DND-41 (cell line): ENCODE measurements at regions not wholly inside any gene's neighbourhood (a gene's known extent, or its start where the extent isn't known, plus 50 kb on each side); places are given as distances from the start of the nearest gene placed in this dataset.

Experiments
- ATAC-seq: fragments of 200-7000 bp; cut with Tn5 transposase; 3 replicates; pipeline ENCODE4 v1.9.1; 2021; ENCODE audit warnings: low read depth; ENCODE audit not compliant: insufficient read depth
- DNase-seq: peaks from one replicate; pipeline ENCODE4 v3.0.0-alpha.2; 2020
- H2AFZ ChIP-seq: 2 replicates; pipeline ENCODE4 v1.6.0; 2012; ENCODE audit warnings: low read depth, low read length
- H3K27ac ChIP-seq: 2 replicates; pipeline ENCODE4 v1.5.1; 2012; ENCODE audit warnings: low read length, inconsistent platforms
- H3K27me3 ChIP-seq: fragments of 200-600 bp; sonication (generic); 2 replicates; pipeline ENCODE4 v1.6.0; 2012; ENCODE audit warnings: low read length, mild to moderate bottlenecking, inconsistent platforms; ENCODE audit not compliant: insufficient read depth, poor library complexity
- H3K36me3 ChIP-seq: 2 replicates; pipeline ENCODE4 v1.5.1; 2012; ENCODE audit warnings: low read length, inconsistent platforms; ENCODE audit not compliant: insufficient read depth
- H3K4me1 ChIP-seq: 2 replicates; pipeline ENCODE4 v1.5.1; 2012; ENCODE audit warnings: mild to moderate bottlenecking, low read length; ENCODE audit not compliant: insufficient read depth
- H3K4me2 ChIP-seq: 2 replicates; pipeline ENCODE4 v1.6.0; 2012; ENCODE audit warnings: mild to moderate bottlenecking, moderate library complexity, low read length, inconsistent platforms; ENCODE audit not compliant: insufficient read depth
- H3K4me3 ChIP-seq, 2 experiments: fragments of 200-600 bp in 1 of 2; shearing (Covaris generic) in 1 of 2; 2 replicates each; pipeline ENCODE4 v1.5.1; 2012 to 2016; ENCODE audit warnings: inconsistent platforms in 2 of 2, low read length in 2 of 2, mild to moderate bottlenecking in 2 of 2, low read depth in 1 of 2, moderate library complexity in 1 of 2
- H3K79me2 ChIP-seq: 2 replicates; pipeline ENCODE4 v1.6.0; 2012; ENCODE audit warnings: low read length, inconsistent platforms; ENCODE audit not compliant: insufficient read depth
- H3K9ac ChIP-seq: 2 replicates; pipeline ENCODE4 v1.6.0; 2012; ENCODE audit warnings: low read depth, mild to moderate bottlenecking, inconsistent platforms, low read length, moderate library complexity
- H3K9me3 ChIP-seq: 2 replicates; pipeline ENCODE4 v1.5.1; 2012; ENCODE audit warnings: low read length, moderate library complexity, mild to moderate bottlenecking, inconsistent platforms; ENCODE audit not compliant: insufficient read depth, severe bottlenecking
- H4K20me1 ChIP-seq: 2 replicates; pipeline ENCODE4 v1.6.0; 2012; ENCODE audit warnings: low read length; ENCODE audit not compliant: insufficient read depth
- EZH2 ChIP-seq: IDR thresholded peaks from 3 replicates; pipeline ENCODE4 v1.6.1; 2012; ENCODE audit warnings: borderline replicate concordance, low read depth, mild to moderate bottlenecking, moderate library complexity, low read length, inconsistent platforms; ENCODE audit not compliant: severe bottlenecking
- TF ChIP-seq, protein P1 (sequence below): IDR thresholded peaks from 2 replicates; pipeline ENCODE4 v1.5.1; 2012; ENCODE audit warnings: borderline replicate concordance, low read length, moderate library complexity, mild to moderate bottlenecking; ENCODE audit not compliant: poor library complexity, severe bottlenecking; ENCODE audit errors: extremely low read depth

DNA sequence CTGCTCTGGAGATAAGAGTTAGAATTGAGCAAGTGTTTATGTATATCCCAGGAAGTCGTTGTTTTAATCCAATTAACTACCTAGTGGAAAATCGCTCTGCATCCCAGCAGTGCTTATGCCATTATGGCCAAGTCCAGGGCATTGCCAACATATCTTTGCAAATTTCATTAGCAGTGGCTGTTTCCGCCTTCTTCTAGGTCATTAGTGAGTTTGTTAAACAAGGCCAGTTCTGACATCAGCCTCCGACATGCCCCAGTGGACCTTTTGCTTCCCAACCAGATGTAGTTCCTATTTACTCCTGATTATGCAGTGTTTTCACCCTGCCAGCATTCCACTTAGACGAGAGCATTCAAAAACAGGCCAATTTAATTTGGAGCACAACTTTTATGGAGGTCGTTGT, 106.8 kb upstream of the FAM78B start:
- no peaks in the 10 kb centered on the region for H3K27me3 ChIP-seq
- no peak overlapping the region for H3K9ac ChIP-seq
- no peaks in the 10 kb centered on the region for H3K36me3 ChIP-seq
- H2AFZ ChIP-seq: no peak overlapping the region
- TF ChIP-seq EZH2: no peak
- TF ChIP-seq, protein P1, sequence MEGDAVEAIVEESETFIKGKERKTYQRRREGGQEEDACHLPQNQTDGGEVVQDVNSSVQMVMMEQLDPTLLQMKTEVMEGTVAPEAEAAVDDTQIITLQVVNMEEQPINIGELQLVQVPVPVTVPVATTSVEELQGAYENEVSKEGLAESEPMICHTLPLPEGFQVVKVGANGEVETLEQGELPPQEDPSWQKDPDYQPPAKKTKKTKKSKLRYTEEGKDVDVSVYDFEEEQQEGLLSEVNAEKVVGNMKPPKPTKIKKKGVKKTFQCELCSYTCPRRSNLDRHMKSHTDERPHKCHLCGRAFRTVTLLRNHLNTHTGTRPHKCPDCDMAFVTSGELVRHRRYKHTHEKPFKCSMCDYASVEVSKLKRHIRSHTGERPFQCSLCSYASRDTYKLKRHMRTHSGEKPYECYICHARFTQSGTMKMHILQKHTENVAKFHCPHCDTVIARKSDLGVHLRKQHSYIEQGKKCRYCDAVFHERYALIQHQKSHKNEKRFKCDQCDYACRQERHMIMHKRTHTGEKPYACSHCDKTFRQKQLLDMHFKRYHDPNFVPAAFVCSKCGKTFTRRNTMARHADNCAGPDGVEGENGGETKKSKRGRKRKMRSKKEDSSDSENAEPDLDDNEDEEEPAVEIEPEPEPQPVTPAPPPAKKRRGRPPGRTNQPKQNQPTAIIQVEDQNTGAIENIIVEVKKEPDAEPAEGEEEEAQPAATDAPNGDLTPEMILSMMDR: no peak
- no peaks in the 10 kb centered on the region for H3K9me3 ChIP-seq
- H3K27ac ChIP-seq: no peak overlapping the region
- no peak for DNase-seq
- ATAC-seq: no peak
- no peaks in the 10 kb centered on the region for H4K20me1 ChIP-seq
- no peaks in the 10 kb centered on the region for H3K79me2 ChIP-seq
- H3K4me2 ChIP-seq: no peak overlapping the region
- H3K4me3 ChIP-seq: no peak overlapping the region
- H3K4me1 ChIP-seq: no peaks in the 10 kb centered on the region

DNA sequence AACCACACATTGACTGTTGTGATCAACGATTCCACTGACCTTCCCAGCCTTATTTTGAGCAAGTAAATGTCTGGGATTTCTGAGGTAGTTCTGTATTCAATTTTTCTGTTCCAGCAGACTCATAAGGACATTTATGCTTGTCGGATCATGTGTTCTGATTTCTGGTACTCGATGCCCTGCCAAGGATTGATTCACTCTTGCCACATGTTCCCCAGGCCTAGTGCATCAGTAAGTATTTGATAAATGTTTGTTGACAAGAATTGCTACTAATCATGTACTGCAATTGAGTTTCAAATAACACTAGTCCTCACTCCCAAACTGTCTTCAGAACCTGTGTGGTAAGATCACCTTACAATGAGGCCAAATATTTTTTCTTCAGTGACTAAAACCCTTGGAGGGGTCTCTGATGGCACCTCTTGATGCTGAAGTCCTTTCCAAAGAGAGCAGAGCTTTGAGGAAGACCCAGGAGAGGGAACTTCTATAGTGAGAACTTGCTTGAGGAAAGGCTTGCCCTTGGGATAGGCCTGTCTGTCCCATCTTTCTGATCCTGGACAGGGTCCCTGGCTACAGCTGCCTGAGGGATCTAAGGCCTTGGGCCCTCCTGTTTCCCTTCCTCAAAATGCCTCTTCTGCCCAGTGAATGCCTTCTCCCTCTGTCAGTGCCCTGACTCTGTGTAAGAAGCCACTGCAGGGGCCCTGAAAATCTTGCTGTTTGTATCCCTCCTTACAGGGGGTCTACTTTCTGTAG, 115.8 kb upstream of the FAM78B start:
- Histone ChIP-seq H4K20me1 (no peaks in the 10 kb centered on the region), H3K4me2 (no peak overlapping the region), H3K9me3 (no peaks in the 10 kb centered on the region), H3K4me1 (no peaks in the 10 kb centered on the region), H3K9ac (no peak overlapping the region), H3K4me3 (no peak overlapping the region), H3K36me3 (no peaks in the 10 kb centered on the region), H3K27ac (no peak overlapping the region), H2AFZ (no peak overlapping the region), H3K79me2 (no peaks in the 10 kb centered on the region), H3K27me3 (peaks cover 8% of the 10 kb centered on the region)
- ATAC-seq (no peak), DNase-seq (no peak)
- TF ChIP-seq, protein P1: no peak
- TF ChIP-seq EZH2: no peak

DNA sequence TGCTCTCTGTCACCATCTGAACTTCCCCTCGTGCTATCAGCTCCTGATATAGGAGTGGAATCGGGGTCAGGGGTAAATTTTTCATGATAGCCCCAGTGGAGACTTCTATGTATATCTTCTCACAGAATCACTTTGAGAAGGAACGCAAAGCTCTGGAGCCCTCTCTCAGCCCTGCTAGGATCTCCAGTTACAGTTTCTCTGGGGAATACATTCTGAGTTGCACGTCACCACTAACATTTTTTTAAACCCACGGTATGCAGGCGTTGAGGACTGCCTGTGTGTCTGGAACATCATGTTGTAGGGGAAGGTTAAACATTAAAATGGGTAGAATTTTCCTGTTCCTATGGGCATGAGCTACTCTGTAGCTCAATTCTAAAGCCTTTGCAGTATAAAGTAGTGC, 116.4 kb upstream of the FAM78B start:
- no peaks in the 10 kb centered on the region for H3K36me3 ChIP-seq
- no peak for ATAC-seq
- peaks cover 10% of the 10 kb centered on the region for H3K27me3 ChIP-seq
- no peaks in the 10 kb centered on the region for H3K4me1 ChIP-seq
- DNase-seq: no peak
- no peaks in the 10 kb centered on the region for H3K9me3 ChIP-seq
- H4K20me1 ChIP-seq: no peaks in the 10 kb centered on the region
- no peaks in the 10 kb centered on the region for H3K79me2 ChIP-seq
- no peak overlapping the region for H3K4me3 ChIP-seq
- no peak overlapping the region for H2AFZ ChIP-seq
- H3K4me2 ChIP-seq: no peak overlapping the region
- H3K9ac ChIP-seq: no peak overlapping the region
- H3K27ac ChIP-seq: no peak overlapping the region
- TF ChIP-seq EZH2: no peak

DNA sequence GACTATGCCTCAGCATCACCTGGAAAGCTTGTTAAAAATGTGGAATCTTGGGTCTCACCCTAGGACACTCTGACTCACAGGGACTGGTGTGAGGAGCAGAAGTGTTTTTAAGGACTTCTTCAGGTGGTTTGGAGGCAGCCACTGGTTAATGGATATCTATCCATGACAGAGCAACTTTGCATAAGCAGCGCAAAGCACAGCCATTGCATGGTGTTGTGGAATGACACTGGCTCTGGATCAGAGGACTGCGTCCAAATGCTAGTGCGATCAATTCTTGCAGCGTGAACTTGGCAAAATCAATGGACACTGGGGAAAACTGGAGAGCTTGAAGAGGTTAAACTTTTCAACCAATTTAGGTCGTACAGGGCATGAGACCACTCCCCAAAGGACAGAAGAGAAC, 116.8 kb upstream of the FAM78B start:
- H3K27ac ChIP-seq: no peak overlapping the region
- H3K4me3 ChIP-seq: no peak overlapping the region
- H2AFZ ChIP-seq: no peak overlapping the region
- no peak for ATAC-seq
- H3K4me1 ChIP-seq: no peaks in the 10 kb centered on the region
- no peaks in the 10 kb centered on the region for H3K79me2 ChIP-seq
- no peak overlapping the region for H3K9ac ChIP-seq
- H3K9me3 ChIP-seq: no peaks in the 10 kb centered on the region
- DNase-seq: no peak
- H3K36me3 ChIP-seq: no peaks in the 10 kb centered on the region
- TF ChIP-seq, protein P1: no peak
- TF ChIP-seq EZH2: no peak
- H3K27me3 ChIP-seq: peaks cover 10% of the 10 kb centered on the region
- H3K4me2 ChIP-seq: no peak overlapping the region
- H4K20me1 ChIP-seq: no peaks in the 10 kb centered on the region
